Type B pancreatic cell (in vitro differentiated cells): ENCODE measurements at regions not wholly inside any gene's neighbourhood (a gene's known extent, or its start where the extent isn't known, plus 50 kb on each side); places are given as distances from the start of the nearest gene placed in this dataset.
A peak's percentile ranks its signal among the peaks of the same experiment; 100 is the strongest.

Source experiments
- DNase-seq: peaks from one replicate; pipeline ENCODE4 v3.0.0; 2021; ENCODE audit warnings: mixed read lengths; ENCODE audit not compliant: unreplicated experiment; ENCODE audit errors: extremely low spot score
- H3K27ac Mint-ChIP-seq: 2 replicates; pipeline ENCODE4 v1.8.0; 2021; ENCODE audit warnings: mild to moderate bottlenecking, mixed read lengths
- H3K27me3 Mint-ChIP-seq: 2 replicates; pipeline ENCODE4 v1.8.0; 2021; ENCODE audit warnings: mixed read lengths
- H3K36me3 Mint-ChIP-seq: 2 replicates; pipeline ENCODE4 v1.8.0; 2021; ENCODE audit warnings: mixed read lengths
- H3K4me1 Mint-ChIP-seq: one replicate; pipeline ENCODE4 v1.8.0; 2021; ENCODE audit warnings: mixed read lengths; ENCODE audit not compliant: unreplicated experiment
- H3K4me3 Mint-ChIP-seq: 2 replicates; pipeline ENCODE4 v1.8.0; 2021; ENCODE audit warnings: mild to moderate bottlenecking, mixed read lengths
- H3K9me3 Mint-ChIP-seq: 2 replicates; pipeline ENCODE4 v1.8.0; 2021; ENCODE audit warnings: mixed read lengths
- TF ChIP-seq, protein P1 (sequence below): fragments of 200-600 bp; sonication (generic); conservative IDR thresholded peaks from 2 replicates; pipeline ENCODE4 v1.5.0; 2021; ENCODE audit warnings: antibody characterized with exemption, mild to moderate bottlenecking

GRCh38 chr2:66273933-66274490 lies 160.9 kb upstream of the MEIS1 start:
- no peak for DNase-seq
- TF ChIP-seq, protein P1, sequence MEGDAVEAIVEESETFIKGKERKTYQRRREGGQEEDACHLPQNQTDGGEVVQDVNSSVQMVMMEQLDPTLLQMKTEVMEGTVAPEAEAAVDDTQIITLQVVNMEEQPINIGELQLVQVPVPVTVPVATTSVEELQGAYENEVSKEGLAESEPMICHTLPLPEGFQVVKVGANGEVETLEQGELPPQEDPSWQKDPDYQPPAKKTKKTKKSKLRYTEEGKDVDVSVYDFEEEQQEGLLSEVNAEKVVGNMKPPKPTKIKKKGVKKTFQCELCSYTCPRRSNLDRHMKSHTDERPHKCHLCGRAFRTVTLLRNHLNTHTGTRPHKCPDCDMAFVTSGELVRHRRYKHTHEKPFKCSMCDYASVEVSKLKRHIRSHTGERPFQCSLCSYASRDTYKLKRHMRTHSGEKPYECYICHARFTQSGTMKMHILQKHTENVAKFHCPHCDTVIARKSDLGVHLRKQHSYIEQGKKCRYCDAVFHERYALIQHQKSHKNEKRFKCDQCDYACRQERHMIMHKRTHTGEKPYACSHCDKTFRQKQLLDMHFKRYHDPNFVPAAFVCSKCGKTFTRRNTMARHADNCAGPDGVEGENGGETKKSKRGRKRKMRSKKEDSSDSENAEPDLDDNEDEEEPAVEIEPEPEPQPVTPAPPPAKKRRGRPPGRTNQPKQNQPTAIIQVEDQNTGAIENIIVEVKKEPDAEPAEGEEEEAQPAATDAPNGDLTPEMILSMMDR, result no peak
- H3K27ac Mint-ChIP-seq, result no peak overlapping the region
- H3K4me1 Mint-ChIP-seq, result peaks cover 35% of the 10 kb centered on the region
- H3K9me3 Mint-ChIP-seq, result peaks cover 4% of the 10 kb centered on the region
- peaks cover 4% of the 10 kb centered on the region for H3K36me3 Mint-ChIP-seq
- H3K27me3 Mint-ChIP-seq, result no peaks in the 10 kb centered on the region
- H3K4me3 Mint-ChIP-seq, result no peak overlapping the region

DNA sequence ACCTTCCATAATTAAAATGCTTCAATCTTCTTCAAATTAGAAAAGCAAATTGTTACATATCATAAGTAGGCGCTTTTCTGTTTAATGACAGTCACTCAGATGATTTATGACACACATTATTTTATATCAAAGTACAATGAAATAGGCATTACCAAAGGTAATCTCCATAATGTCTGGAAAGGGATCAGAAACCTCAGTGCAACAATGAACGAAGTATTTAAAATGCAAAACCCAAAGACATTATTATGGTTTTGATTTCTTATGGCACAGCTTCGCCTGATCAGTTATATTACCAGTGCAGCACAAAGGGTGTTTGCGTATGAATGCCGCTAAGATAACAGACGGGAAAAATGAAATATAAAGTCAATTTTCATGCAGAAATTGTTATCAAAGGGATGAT lies 162.2 kb upstream of the MEIS1 start:
- no peak overlapping the region for H3K27ac Mint-ChIP-seq
- H3K36me3 Mint-ChIP-seq, result peaks cover 4% of the 10 kb centered on the region
- peaks cover 4% of the 10 kb centered on the region for H3K9me3 Mint-ChIP-seq
- H3K27me3 Mint-ChIP-seq, result no peaks in the 10 kb centered on the region
- H3K4me3 Mint-ChIP-seq, result no peak overlapping the region
- TF ChIP-seq, protein P1, result no peak
- peaks cover 39% of the 10 kb centered on the region for H3K4me1 Mint-ChIP-seq
- no peak for DNase-seq

GRCh38 chr2:66271777-66272176 lies 163.1 kb upstream of the MEIS1 start:
- H3K4me3 Mint-ChIP-seq, result peak overlapping the region; percentile 70
- H3K27ac Mint-ChIP-seq, result peak overlapping the region; percentile 90
- TF ChIP-seq, protein P1, result no peak
- H3K36me3 Mint-ChIP-seq, result peaks cover 8% of the 10 kb centered on the region
- H3K4me1 Mint-ChIP-seq, result peaks cover 39% of the 10 kb centered on the region
- no peak for DNase-seq
- peaks cover 4% of the 10 kb centered on the region for H3K9me3 Mint-ChIP-seq
- no peaks in the 10 kb centered on the region for H3K27me3 Mint-ChIP-seq

GRCh38 chr2:66270247-66270646 lies 164.7 kb upstream of the MEIS1 start:
- Mint-ChIP-seq H3K4me1 (peaks cover 39% of the 10 kb centered on the region), H3K36me3 (peaks cover 4% of the 10 kb centered on the region), H3K4me3 (peak overlapping the region; percentile 50), H3K27ac (peak overlapping the region; percentile 90), H3K9me3 (peaks cover 6% of the 10 kb centered on the region), H3K27me3 (no peaks in the 10 kb centered on the region)
- DNase-seq, result no peak
- TF ChIP-seq, protein P1, result no peak

GRCh38 chr2:66269166-66269565 lies 165.8 kb upstream of the MEIS1 start:
- Mint-ChIP-seq H3K4me1 (peaks cover 39% of the 10 kb centered on the region), H3K9me3 (peaks cover 5% of the 10 kb centered on the region), H3K27ac (peak overlapping the region; percentile 90), H3K4me3 (peak overlapping the region; percentile 59), H3K27me3 (no peaks in the 10 kb centered on the region), H3K36me3 (peaks cover 4% of the 10 kb centered on the region)
- TF ChIP-seq, protein P1, result no peak
- no peak for DNase-seq

GRCh38 chr2:66268756-66269155 lies 166.2 kb upstream of the MEIS1 start:
- H3K27ac Mint-ChIP-seq, result peak overlapping the region; percentile 90
- H3K36me3 Mint-ChIP-seq, result peaks cover 4% of the 10 kb centered on the region
- DNase-seq, result no peak
- TF ChIP-seq, protein P1, result no peak
- peaks cover 35% of the 10 kb centered on the region for H3K4me1 Mint-ChIP-seq
- H3K9me3 Mint-ChIP-seq, result peaks cover 5% of the 10 kb centered on the region
- H3K27me3 Mint-ChIP-seq, result no peaks in the 10 kb centered on the region
- H3K4me3 Mint-ChIP-seq, result peak overlapping the region; percentile 59
